Astrocyte of the hippocampus (primary cell): ENCODE measurements at regions not wholly inside any gene's neighbourhood (a gene's known extent, or its start where the extent isn't known, plus 50 kb on each side); places are given as distances from the start of the nearest gene placed in this dataset.
A peak's percentile ranks its signal among the peaks of the same experiment; 100 is the strongest.

Experiments used
- DNase-seq: peaks from one replicate; pipeline ENCODE4 v3.0.0; 2011; ENCODE audit warnings: low read depth, low spot score

DNA sequence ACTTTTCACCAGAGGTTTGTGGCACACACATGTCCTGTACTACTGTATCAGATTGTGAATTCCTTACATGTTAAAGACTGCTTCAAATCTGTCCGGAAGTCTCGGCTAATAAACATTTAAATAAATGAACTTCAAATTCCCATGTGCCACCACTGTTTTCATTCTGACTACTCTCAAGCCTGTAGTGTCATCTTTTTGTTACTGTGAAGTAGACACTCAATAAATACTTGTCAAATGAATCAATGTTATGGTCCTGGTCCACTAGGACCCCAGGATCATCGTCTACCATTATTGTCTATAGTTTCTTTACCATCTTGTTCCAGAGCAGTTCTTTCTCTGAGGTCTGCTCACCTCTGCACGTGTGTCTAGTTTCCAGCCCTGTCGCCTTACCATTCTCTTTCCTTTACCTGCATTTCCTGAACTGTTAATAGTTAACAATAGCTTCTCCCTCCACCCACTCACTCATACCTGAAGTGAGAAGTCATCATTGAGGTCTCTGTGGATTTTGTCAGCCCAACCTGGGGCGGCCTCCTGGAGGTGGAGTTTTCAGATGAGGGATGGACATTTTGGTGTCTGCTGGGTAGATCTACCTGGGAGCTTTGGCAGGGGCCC lies 333.0 kb downstream of the SEC14L1 start:
- no peak for DNase-seq

DNA sequence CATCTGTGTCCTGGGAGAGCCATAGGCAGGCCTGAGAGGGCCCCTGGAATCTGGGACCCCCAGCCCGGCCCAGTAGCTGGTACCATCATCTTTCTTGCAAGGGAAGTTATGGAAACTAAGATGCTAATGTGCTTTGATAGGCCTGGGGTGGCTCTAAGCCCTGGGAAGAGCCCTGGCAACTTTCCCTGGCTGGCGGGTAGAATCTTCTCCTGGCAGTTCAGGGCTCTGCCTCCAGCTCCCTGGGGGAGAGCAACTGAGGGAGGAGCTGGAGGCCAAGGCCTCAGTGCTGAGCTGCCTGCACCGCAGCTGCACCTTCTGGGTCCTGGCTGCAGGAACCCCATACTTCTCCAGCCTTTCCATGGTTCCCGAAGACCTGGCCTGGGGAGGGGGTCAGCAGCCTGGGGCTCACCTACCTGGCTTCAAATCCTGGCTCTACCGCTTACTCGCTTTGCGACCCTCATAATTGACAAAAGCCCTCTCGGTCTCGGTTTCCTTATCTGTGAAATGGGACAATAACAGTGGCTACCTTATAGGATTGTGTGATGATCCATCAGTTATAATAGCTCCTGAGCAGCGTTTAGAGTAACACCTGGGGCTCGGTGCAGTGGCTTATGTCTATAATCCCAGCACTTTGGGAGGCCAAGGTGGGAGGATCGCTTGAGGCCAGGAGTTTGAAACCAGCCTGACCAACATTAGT lies 333.7 kb downstream of the SEC14L1 start:
- DNase-seq: peak; percentile 73

DNA sequence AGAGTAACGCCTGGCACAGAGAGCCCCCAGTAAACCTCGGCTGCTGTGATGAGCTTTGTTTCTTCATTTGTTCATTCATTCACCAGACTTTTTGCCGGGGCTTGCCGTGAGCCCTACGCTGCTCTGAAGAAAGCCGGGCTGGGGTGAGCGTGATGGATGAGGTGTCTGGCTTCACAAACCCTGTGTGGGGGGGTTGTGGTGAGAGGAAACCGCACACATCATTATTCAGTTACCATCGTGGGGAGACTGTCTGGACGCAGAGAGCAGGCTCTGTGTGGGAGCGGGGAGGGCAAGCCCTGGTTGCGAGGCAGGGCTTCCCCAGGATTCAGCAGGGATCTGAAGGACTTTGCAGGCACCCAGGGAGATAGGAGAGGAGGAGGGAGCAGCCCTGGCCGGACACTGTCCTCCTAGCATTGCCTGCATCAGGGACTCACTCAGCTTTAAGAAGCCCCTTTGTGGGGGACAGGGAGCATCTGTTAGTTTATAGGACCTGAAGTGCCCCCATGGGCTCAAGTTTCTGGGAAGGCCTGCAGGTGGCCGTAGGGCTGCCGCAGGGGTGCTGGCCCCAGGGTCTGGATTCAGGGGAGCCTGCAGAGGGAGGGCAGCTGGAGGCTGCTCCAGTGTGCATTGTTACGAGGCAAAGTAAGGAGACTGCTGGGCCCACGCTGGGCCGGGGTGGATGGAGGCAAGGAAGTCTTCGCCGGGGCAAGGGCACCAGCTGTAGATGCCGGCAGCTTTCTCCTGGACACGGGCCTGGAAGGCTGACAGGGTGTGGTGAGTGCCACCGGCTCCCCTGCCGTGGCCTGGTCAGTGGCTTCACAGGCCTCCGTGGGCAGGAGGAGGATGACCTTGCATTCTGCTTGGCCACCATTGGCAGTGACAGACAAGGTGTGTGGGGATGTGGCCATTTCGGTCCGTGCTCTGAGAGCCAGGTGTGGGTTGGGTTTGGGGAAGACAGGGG lies 334.5 kb downstream of the SEC14L1 start:
- DNase-seq: peak; percentile 96

- DNase-seq: no peak
Measured at GRCh38 chr17:77476006-77476405, 335.2 kb downstream of the SEC14L1 start.

DNA sequence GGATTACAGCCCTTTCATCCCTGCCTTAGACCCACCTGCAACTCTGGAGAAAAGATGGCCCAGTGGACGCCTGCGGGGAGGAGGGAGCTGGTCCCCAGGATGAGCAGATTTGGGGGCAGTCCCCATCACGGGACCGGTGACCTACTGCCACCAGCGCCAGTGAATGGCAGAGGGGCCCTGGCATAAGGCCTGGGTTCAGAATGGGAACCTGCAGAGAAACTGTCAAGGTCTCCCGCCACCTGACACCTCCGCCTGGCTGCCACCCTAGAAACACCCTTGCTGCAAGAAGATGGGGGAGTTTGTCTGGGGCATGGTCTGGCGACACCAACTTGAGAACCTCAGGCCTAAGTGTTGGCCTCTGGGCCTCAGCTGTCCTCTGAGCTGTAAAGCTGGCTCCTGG lies 335.7 kb downstream of the SEC14L1 start:
- DNase-seq: no peak

DNA sequence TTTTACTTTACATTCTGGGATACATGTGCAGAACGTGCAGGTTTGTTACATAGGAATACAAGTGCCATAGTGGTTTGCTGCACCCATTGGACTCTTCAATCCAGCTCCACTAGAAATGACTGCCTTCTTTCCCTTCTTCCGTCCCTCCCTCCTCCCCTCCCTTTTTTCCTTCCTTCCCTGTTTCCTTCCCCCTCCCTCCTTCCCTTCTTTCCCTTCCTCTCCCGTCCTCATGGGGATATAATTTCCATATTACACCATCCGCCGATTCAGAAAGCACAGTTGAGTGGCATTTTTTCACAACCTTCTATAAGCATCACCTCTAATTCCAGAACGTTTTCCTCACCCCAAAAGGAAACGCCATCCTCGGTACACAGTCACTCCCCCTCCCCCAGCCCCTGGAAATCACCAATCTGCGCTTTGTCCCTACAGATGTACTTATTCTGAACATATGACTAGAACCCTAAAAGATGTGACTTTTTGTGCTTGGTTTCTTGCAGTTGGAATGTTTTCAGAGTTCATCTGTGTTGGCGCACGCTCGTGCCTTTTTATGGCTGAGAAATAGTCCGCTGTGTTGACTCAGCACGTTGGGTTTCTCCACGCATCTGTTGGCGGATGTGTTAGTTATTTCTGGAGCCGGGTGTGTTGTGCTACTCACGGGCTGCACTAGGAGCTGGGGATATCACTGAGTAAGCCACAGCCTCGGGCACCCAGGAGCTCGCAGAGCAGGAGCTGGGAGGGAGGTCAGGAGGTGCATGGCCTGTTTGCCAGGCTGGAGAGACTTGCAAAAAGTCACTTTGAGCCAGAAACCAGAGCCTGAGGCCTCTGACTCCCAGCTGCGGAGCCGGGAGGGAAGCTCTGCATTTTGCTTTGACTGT lies 336.4 kb downstream of the SEC14L1 start:
- DNase-seq: peak; percentile 94

DNA sequence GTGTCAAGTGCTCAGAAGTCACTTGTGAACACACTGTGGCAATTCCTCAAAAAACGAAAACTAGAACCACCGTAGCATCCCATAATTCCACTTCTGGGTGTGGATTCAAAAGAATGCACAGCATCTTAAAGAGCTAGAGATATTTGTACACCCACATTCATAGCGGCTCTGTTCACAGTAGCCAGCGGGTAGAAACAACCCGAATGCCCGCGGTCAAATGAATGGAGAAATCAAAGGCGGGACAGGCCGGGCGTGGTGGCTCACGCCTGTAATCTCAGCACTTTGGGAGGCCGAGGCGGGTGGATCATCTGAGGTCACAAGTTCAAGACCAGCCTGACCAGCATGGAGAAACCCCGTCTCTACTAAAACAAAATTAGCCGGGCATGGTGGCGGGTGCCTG lies 337.5 kb downstream of the SEC14L1 start:
- DNase-seq: peak; percentile 42

- no peak for DNase-seq
Measured at GRCh38 chr17:77478899-77479298, 338.1 kb downstream of the SEC14L1 start.

DNA sequence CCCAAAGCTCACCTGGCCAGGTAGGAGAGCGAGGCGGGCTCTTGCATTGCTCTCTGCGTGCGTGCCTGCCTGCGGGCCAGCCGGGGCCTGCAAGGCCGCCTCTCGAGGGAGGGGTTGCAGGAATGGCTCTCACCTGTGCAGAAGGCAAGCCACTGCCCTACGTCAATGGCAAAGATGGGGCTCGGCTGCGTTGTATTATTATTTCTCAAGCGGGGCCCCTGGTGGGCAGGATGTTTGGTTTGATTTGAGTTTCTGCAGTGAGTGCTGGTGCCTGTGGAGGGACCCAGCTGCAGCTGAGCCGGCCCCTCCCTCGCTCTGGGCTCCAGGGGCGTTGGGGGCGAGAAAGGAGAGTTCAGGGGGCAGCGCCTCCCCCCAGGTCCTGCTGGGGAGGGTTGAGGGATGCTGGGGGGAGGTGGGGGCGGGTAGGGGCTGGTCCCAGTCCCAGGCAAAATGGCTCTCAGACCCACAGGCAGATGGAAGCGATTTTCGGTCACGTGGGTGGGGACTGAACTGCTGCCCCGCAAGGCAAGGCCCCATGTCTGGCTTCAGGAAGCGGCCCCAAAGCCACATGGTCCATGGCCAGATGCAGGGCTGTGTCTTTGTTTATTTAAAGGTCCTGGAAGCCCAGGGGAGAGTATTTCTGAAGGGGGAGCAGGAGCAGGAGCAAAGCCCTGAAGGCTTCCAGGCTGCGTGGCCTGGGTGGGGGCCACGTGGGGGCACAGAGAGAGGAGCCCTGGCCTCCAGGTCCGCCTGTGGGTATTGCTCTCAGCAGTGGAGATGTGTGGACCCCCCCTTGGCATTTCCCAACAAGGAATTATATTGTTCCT lies 338.8 kb downstream of the SEC14L1 start:
- DNase-seq: no peak

DNA sequence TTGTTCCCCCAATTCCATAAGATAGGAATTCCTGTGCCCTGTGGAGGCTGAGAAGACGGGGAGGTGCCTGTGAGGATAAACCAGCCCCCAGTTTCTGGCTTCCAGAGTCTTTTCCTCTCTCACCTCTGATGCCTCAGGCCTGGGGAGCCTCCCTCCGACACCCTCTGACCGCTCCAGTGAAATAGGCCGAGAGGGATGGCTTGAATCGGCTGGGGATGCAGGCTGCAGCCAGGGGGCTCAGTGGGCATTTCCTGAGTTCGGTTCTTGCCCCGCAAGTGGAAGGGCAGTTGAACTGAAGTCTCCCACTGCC lies 339.4 kb downstream of the SEC14L1 start:
- DNase-seq: no peak

GRCh38 chr17:77480509-77481215 lies 339.9 kb downstream of the SEC14L1 start:
- no peak for DNase-seq

- DNase-seq: no peak
Measured at GRCh38 chr17:77481476-77482374, 341.0 kb downstream of the SEC14L1 start.

GRCh38 chr17:77482375-77483127 lies 341.8 kb downstream of the SEC14L1 start:
- no peak for DNase-seq

GRCh38 chr17:77483128-77483598 lies 342.4 kb downstream of the SEC14L1 start:
- DNase-seq: no peak

- DNase-seq: no peak
Measured at GRCh38 chr17:77484111-77484510, 343.3 kb downstream of the SEC14L1 start.

DNA sequence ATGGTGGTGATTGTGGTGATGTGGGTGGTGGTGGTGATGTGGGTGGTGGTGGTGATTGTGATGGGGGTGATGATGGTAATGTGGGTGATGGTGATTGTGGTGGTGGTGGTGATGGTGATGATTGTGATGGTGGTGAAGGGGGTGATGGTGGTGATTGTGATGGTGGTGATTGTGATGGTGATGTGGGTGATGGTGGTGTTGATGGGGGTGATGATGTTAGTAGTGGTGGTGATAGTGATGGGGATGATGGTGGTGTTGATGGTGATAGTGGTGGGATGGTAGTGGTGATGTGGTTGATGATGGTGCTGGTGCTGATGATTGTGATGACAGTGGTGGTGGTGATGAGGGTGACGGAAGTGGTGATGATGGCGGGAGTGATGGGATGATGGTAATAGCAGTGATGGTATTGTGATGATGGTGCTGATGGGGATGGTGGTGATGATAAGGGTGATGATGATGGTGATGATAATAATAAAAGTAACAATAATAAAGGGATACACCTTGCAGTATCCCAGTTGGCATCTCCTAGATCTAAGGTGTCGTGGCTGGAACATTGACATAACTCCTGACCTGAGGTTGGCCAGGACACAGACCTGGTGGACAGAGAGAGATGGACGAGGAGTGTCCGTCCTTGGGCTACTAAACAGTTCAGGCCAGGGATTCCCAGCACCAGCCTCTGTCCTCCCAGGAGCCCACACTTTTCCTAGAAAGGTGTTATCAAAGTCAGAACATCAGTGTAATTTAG lies 344.5 kb downstream of the SEC14L1 start:
- no peak for DNase-seq

DNA sequence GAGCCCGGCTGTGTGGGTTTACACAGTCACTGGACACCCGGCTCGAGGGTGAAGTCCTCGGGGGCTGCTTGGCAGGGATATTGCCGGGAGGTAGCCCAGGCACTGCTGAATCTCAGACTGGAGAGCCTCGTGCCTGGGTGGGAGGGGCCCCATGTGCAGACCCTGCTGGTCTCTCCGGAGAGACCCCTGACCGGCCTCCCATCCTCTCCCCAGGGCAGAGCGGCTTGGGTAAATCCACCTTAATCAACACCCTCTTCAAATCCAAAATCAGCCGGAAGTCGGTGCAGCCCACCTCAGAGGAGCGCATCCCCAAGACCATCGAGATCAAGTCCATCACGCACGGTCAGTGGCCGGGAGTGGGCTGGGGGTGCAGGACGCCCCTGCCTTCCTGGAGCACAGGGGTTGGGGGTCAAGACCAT lies 346.5 kb downstream of the SEC14L1 start:
- DNase-seq: no peak
